HS-5 (cell line): ENCODE measurements at regions not wholly inside any gene's neighbourhood (a gene's known extent, or its start where the extent isn't known, plus 50 kb on each side); places are given as distances from the start of the nearest gene placed in this dataset.
"Not testable (repeated sequence)": the region's sequence is repeated elsewhere in the genome, so short reads cannot be mapped to it uniquely, and the experiment has no call there.

ENCODE experiments used
- DNase-seq: peaks from one replicate; pipeline ENCODE4 v3.0.0-alpha.2; 2012; ENCODE audit warnings: low read depth

DNA sequence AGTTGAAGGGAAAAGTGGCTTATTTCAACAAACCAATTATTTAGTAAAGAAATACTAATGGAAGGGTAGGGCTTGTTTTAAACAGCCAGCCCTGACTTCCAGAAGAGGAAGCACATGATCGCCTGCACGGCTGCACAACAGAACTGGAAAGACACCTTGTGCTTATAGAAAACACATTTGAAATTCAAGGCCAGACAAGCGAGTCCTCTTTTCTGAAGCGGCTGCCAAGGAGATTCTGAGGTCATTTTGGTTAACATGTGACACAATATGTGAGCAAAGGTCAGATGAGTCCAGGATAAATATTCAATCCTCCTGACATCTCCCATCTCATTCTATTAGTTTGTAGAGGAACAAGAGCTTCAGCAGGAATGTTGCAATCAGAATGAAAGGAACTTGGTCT is 461.4 kb upstream of the ST8SIA4 start:
- DNase-seq = no peak

- no peak for DNase-seq
These were observed 459.0 kb upstream of the ST8SIA4 start for GRCh38 chr5:101362067-101362466.

- no peak for DNase-seq
These were observed 443.8 kb upstream of the ST8SIA4 start for GRCh38 chr5:101346906-101347305.

DNA sequence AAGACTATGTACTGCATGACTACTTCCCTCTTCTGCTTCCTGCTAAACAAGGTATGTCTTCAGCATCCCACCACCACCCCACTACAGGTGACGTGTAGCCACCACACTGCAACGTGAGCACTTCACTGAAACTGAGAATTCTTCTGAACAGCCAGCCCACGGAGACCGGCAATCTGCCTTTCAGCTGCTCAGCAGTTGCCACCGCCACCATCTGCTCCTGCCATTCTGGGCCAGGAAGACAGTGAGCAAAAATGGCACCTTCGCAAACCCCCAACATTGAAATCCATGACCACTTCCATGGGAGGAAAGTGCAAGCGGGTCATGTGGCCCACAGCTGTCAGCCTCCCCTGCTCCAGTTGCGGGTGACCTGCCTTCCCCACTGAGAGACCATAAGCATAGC is 443.4 kb upstream of the ST8SIA4 start:
- DNase-seq = no peak

- DNase-seq = no peak
These were observed 435.1 kb upstream of the ST8SIA4 start for GRCh38 chr5:101338226-101338625.

DNA sequence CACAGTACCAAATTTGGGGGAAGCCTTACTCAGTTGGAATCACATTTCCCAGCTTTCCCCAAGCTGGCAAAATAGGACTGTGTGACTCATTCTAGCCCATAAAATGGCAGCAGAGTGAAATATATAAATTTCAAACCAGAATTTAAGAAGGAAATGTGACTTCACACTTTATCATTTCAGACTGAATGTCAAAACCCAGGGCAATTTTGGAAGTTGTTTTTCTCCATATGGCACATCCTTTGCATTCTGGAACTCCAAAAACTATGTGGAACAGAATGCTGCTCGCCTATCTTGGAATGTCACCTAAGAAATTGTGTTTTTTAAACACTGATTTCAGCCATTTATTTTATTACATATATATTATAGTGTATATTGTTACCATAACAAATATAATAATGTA is 424.7 kb upstream of the ST8SIA4 start:
- DNase-seq = no peak

DNA sequence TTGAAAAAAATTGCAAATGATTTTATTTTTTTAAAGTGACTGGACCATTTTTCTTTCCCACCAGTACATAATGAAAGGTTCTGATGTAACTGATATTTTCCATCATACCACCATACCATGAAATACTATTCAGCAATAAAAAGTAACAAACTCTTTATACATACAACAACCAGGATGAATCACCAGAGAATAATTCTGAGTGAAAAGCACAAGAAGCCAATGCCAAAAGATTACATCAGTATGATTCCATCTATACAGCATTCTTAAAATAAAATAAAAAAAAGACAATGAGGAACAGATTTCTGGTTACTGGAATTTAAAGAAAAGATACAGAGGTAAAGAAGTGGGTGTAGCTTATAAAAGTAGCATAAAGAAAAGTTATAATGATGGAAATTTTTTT is 423.7 kb upstream of the ST8SIA4 start:
- DNase-seq = no peak

DNA sequence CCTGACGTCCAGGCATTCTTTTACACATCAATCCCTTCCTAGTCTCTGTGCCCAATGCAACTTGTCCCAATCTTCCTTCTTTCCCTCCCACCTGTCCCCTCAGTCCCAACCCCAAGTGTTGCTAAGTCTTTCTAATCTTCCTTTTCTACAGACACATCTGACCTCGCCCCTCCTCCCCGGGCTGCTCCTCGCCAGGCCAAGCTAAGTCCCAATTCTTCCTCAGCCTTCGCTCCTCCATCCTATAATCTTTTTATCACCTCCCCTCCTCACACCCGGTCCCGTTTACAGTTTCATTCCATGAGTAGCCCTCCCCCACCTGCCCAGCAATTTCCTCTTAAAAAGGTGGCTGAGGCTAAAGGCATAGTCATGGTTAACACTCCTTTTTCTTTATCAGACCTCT is 413.3 kb upstream of the ST8SIA4 start:
- DNase-seq = not testable (repeated sequence)

DNA sequence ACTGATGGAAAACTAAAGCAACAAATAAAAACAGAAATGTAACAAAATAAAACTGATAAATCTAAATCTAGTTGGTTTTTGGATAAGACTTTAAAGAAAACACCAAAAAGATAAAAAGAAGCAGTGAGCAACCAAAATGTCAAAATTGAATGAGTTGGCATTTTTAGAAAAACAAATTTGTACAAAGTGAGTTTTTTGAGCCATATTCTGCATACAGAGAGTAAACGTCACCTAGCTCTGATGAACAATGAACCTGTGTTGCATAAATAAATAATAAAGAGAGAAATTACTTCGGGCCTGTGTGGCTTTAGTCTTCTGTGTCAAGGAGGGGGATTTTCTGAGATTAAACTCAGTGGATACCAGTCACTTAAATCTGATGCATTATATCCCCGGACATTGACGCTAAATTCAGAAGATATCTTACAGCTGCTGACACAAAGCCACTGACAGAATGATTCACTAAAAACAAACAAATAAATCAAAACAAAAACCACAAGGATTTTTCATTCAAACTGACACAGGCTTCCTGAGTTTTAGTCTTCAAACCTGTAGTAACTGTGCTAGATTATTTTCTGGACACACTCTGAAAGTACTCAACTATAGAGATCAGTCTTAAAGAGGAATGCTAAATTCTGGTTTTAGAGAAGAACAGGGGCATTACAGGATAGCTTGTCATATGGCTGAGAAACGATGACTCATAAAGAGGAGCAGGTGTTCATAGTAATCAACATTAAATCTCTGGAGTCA is 403.5 kb upstream of the ST8SIA4 start:
- DNase-seq = no peak

DNA sequence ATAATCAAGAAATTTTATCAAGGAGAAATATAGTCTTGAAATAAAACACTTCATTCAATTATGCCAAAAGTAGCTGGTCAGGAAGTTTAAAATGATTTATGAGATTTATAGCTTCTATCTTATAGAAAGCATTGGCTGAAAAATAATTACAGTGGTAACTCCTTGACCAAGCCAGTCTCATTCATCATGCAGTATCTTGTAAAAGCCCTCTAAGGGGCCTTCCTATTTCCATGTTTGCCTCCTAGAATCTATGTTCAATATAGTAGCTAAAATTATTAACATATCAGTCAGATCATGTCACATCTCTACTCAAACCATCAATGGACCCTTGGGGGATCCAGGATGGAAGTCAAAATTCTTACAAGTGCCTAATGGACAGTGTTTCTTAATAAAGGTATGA is 393.4 kb upstream of the ST8SIA4 start:
- DNase-seq = no peak

GRCh38 chr5:101292199-101292598 is 389.1 kb upstream of the ST8SIA4 start:
- DNase-seq = no peak

DNA sequence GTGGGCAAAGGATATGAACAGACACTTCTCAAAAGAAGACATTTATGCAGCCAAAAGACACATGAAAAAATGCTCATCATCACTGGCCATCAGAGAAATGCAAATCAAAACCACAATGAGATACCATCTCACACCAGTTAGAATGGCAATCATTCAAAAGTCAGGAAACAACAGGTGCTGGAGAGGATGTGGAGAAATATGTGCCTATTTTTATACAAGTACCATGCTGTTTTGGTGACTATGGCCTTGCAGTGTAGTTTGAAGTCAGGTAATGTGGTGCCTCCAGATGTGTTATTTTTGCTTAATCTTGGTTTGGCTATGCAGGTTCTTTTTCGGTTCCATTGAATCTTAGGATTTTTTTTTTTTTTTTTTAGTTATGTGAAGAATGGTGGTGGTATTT is 387.7 kb upstream of the ST8SIA4 start:
- not testable (repeated sequence) for DNase-seq

GRCh38 chr5:101288633-101289032 is 385.6 kb upstream of the ST8SIA4 start:
- no peak for DNase-seq

DNA sequence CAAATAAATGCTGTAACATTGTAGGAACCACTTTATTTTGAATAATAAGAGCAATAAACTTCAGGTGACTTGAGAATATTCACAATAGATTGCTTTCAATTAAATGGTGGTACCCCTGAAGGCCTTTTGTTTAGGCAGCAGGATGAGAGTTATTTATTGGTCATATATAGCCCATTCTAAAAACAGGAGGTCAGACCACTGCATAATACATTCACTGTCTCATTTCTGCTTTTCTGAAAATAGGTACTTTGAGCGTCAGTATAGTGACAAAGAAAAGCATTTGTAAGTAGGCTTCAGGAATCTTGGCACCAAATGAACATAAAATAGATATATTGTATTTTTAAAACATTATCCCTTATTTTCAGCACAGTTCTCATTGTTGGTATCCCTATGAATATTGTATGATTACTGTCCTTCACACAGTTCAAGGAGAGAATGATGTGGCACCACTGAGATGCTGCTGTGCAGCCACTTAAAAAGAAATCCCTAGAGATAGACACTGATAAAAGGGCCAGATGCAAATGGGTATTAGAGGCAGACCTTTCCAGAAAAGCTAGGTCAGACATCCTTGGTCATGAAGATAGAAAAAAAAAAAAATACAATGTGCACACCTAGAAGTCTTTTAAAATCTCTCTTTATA is 381.8 kb upstream of the ST8SIA4 start:
- DNase-seq = no peak

DNA sequence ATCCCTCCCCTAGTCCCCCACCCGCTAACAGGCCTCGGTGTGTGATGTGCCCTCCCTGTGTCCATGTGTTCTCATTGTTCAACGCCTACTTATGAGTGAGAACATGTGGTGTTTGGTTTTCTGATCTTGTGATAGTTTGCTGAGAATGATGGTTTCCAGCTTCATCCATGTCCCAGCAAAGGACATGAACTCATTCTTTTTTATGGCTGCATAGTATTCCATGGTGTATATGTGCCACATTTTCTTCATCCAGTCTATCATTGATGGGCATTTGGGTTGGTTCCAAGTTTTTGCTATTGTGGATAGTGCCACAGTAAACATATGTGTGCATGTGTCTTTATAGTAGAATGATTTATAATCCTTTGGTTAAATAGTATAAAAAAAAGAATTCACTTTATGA is 380.9 kb upstream of the ST8SIA4 start:
- not testable (repeated sequence) for DNase-seq

DNA sequence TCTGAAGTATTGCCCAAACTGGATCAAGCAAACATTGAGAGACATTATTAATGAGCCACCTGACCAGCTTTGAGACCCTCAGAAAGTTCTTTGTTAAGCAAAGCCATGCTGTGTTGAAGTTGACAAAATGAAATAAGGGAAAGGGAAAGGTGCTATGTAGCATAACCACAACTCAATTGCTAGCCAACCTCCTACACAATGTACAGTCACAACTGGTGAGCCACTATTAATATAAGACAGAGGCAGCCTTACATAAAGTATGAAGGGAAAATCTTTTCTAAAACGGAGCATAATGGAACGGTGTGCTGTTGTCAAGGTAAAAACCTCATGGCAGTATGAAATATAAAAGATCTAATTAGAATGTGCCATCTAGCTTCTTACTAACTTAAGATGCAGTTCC is 375.8 kb upstream of the ST8SIA4 start:
- DNase-seq = no peak

- peak; percentile 38 for DNase-seq
These were observed 375.1 kb upstream of the ST8SIA4 start for GRCh38 chr5:101278011-101278687.

GRCh38 chr5:101271945-101272344 is 368.9 kb upstream of the ST8SIA4 start:
- no peak for DNase-seq

GRCh38 chr5:101271416-101271815 is 368.3 kb upstream of the ST8SIA4 start:
- DNase-seq = no peak

GRCh38 chr5:101260857-101261256 is 357.8 kb upstream of the ST8SIA4 start:
- no peak for DNase-seq

- no peak for DNase-seq
These were observed 350.0 kb upstream of the ST8SIA4 start for GRCh38 chr5:101253096-101253495.

DNA sequence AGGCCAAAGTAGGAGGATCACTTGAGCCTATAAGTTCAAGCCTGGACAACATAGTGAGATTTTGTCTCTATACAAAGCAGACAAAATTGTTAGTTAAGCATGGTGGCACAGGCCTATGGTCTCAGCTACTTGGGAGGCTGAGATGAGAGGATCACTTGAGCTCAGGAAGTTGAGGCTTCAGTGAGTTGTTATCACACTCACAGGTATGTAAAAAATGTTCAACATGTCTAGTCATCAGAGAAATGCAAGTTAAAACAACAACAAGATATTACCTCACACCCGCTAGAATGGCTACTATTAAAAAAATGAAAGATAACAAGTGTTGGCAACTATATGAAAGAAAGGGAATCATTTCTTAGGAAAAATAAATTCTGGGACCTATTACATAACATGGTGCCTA is 341.5 kb upstream of the ST8SIA4 start:
- DNase-seq = no peak

- no peak for DNase-seq
These were observed 309.9 kb upstream of the ST8SIA4 start for GRCh38 chr5:101212942-101213514.
